Activated T-helper 9 cell treated with anti-CD3 and anti-CD28 coated beads, Interleukin-2, amount 50 U/mL, for 16 hours (primary cell): ENCODE measurements at regions not wholly inside any gene's neighbourhood (a gene's known extent, or its start where the extent isn't known, plus 50 kb on each side); places are given as distances from the start of the nearest gene placed in this dataset.

Experiments
- DNase-seq: peaks from one replicate; pipeline ENCODE4 v3.0.0-alpha.2; 2020; ENCODE audit warnings: low read depth

DNA sequence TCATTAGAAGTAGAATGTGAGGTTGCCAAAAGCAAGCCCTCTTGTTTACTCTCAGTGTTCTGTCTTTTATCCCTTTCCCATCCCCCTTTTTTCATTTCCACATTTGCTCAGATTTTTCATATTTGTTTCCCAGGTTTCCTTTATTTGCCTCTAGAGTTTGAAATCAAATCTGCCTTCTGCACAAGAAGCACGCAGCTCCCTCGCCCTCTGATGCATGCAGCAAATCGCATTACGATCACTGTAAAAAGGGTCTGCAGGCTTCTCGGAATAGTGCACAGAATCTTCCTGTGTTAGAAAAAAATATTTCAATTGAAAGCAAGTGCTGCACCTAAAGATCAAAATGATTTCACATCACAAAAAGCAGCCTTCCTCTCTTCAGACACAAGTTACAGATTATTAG, 129.0 kb downstream of the GPAM start:
- no peak for DNase-seq

DNA sequence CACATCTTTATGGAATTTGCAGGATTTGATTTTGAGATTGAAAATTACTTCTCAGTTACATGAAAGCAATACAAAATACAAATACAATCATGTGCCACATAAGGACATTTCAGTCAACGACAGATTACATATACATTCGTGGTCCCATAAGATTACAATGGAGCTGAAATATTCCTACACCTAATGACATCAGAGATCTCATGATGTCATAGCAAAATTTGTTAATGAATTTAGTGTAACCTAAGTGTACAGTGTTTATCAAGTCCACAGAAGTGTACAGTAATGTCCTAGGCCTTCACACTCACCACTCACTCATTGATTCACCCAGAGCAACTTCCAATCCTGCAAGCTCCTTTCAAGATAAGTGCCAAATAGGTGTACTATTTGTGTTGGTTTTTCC, 126.5 kb downstream of the GPAM start:
- DNase-seq, result no peak

DNA sequence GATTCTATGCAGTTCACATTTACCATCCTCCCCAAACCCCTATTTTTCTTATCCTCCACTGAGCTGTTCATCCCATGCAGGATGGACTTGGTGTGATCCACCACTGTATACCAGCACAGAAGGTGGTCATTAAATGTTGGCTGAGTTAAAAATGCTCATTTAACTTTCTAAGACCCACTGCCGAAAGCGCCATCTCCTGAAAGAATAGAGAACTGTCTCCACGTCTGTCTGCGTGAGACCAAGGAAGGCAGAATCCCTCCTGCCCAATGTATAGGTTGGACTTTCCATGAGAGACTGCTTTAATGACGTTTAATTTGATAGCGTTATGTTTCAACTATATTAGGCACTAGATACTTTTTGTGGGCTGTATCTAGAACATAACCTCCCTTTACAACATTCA, 124.3 kb downstream of the GPAM start:
- no peak for DNase-seq

DNA sequence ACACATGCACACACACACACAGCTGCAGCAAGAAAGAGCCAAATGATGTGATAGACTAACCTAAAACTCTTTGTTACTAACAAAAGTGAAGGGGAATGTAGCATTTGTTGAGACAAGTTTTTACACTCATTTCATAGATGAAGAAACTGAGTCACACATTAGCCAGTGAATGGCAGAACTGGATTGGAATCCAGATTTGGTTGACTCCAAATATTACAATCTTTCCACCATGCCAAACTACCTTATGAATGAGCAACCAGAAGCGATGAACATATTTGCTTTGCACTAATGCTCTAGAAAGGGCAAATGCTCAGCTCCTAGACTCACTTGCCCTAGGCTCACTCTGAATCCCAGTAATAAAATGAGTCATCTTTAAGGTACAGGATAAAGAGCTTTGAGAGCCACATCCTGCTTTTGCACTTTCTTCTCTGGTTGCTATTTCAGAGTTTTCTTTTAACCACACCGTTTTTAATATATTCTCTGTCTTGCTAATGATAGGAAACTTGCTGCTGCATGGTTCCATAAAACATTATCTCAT, 111.9 kb downstream of the GPAM start:
- DNase-seq, result no peak

DNA sequence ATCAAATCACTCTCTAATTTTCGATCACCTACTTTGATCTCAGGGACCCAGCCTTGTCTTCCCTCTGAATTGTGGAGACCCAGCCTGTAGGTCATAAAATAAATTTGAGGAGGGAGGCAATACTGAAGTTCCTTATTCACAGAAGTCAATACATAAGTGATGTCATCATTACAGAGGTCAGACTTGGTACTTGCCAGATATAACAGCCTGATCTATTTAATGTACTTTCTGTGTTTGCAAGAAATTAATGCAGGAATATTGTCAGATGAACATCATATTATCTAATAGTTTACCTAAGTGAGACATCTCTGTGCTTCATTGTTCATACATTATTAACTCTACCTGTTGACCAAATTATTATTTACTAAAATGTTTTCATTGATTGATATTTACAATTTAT, 105.6 kb downstream of the GPAM start:
- no peak for DNase-seq

DNA sequence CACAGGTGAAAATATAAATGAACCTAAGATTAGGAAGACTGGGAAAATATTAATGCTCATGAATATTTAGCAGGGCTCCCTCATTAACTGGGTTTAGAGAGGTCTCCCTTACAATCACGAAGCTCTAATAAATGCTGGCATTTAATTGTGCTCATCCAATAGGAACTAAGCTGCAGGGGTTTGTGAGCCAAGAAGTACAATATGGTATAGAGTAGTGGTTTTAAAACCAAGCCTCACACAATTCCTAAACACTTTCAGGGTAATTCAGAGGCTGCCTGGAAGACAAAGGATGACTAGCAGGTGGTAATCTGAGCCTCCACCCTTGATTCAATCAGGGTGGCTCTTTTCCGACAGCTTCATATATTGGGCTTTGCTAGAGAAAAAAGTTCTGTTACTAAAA, 103.3 kb downstream of the GPAM start:
- no peak for DNase-seq

DNA sequence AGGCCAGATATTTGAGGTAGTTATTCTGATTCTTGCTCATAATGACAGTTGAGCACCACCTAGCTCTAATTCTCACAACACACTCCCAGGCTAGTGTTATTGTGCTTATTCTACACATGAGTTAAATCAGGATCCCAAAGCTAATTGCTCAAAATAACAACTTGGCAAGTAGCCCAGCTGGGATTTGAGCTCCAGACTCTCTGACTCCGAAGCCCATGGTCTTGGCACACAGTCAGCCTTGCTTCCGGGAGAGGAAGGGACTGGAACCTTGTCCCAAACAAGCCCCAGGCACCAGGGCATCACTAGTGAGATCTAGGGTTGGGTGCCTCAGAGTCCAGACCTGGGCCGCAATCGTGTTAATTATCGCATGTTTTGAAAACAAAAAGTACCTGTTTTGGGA, 101.4 kb downstream of the GPAM start:
- DNase-seq, result no peak

DNA sequence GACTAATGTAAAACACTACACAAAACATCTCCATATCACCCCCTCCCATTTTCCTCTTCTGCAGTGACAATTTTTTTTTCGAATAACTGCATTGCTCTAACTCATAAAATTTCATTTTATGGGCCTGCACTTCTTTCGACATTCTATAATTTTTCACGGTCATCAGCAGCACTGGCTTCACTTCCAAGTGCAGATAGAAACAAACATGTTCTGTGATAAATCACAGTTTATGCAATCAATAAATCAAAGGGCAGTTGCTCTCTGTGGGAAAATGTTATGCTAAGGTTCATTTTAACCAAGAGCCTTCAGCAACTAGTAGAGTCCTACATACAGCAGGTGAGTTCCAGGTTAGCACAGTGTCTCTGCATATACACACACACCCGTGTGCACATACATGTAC, 100.1 kb downstream of the GPAM start:
- no peak for DNase-seq

DNA sequence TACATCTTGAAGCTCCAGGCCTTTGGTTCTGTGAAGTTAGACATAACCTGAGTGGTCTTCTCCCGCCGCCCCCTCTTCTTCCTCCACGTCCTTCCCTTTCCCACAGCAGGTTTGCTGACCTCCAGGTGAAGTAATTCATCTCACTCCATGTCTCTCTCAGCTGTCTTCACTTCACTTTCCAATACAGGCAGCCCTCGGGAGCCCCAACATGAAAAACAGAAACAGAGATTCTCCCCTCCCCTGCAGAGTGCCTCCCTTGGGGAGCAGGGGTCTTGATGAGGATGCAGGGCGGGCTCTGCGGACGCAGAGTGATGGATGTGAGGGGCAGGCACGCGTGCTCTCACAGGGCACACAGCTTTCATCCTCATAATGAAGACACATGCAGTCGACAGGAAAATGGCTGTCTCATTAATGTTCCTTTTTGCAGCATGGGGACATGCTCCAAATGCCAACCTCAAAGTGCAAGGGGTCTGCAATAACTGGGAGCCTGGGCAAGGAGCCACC, 95.6 kb downstream of the GPAM start:
- DNase-seq, result no peak

DNA sequence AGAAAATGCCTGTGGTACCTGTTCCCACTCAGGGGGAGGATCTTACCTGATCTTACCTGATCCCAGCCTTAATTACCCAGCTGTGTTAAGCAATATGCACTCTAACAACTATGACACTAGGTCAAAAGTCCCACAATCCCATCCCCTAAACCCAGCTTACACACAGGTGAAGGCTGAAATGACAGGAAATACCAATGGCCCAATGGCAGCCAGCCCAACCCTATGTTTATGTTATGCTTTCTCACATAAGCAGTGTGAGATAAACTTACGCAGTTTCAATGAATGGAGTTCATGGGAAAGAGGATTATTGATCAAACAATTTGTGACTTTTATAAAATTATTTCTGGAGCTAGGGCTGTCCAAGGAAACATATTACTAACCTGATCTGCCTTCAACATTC, 91.9 kb downstream of the GPAM start:
- DNase-seq, result no peak

DNA sequence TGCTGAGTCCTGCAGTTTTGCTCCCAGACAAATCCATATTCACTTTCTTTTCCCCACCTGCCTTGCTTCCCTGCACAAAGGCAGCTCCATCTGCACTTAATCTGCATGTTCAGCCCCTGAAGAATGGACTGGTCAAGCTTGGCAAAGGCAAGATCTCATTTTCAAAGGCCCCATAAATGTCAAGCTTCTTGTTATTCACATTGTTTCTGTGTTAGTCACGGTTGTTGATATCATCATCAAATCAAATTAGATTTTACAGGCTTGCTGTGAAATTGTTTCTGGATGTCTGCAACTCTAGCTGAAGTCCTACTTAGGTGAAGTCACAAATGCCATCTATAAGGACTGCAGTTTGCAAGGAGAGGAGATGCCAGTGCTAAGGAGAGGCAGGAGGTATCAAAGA, 91.0 kb downstream of the GPAM start:
- DNase-seq, result no peak

DNA sequence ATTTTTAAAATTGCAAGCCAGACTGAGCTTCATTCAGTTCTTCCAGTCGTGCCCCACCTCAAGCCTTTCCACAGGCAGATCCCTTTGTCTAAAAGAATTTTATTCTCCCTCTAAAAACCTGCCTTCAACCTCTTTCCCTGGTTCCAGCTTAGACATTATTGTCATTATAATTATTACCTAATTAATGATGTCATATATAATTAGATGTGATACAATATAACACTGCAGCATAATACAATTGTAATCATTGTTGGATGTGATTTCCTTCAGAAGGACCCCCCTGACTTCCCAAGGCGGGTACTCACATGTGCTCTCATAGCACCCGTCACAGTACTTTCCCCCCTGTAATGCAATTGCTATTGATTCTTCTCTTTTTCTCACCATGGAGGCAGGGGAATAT, 88.6 kb downstream of the GPAM start:
- DNase-seq, result no peak

DNA sequence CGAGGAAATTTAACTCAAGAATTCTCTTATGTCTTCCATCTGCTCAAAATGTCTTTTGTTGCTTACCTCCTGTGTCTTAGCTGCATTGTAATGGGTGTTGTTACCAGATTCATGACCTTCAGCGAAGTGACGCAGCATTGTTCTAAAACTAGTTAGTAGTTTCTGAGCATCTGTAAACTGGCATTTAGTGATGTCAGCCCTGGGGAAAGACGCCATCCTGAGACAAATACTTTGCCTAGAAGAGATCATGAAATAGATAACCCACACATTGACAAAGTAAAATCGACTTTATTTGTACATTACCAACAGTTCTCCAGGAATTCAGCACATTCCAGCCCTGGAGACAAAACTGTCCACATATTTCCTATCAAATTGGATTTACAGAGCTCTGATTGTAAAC, 87.8 kb downstream of the GPAM start:
- DNase-seq, result no peak

DNA sequence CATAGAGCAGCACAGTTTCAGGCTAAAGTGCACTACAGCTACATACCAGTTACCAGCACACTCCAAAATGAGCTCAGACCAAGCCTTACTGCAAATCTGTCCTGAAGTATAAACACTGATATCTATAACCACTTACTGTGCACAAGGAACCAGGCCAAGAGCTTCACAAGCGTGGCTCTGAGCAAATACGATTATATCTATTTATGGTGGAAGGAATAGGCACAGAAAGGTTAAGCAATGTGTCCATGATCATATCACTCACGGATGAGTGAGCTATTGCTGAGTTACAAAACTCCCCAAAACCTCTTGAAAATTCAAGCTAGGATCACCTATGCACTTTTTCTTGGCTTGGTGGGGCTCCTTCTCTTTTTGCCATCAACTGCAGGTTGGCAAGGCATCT, 84.9 kb downstream of the GPAM start:
- no peak for DNase-seq
